Esophagus muscularis mucosa (tissue), 3 donors: ENCODE measurements at regions not wholly inside any gene's neighbourhood (a gene's known extent, or its start where the extent isn't known, plus 50 kb on each side); places are given as distances from the start of the nearest gene placed in this dataset.

ENCODE experiments used
- CTCF ChIP-seq, 3 experiments: fragments of 200-600 bp in 2 of 3; fragments of 450-650 bp in 1 of 3; sonication (generic) in 2 of 3; IDR thresholded peaks; one replicate each; pipeline ENCODE4 v1.5.1; 2017 to 2019; ENCODE audit warnings: antibody characterized with exemption in 3 of 3, mild to moderate bottlenecking in 2 of 3, moderate library complexity in 1 of 3
- POLR2A ChIP-seq: fragments of 450-650 bp; IDR thresholded peaks from one replicate; pipeline ENCODE4 v1.6.1; 2017; ENCODE audit warnings: antibody characterized with exemption, moderate library complexity, mild to moderate bottlenecking, low read depth

- TF ChIP-seq CTCF (IDR thresholded peaks at IDR 0.05) (no peak), POLR2A (no peak)
These were observed 247.7 kb downstream of the IPMK start for GRCh38 chr10:58019863-58020537.
